ENCODE measurements at regions not wholly inside any gene's neighbourhood (a gene's known extent, or its start where the extent isn't known, plus 50 kb on each side); places are given as distances from the start of the nearest gene placed in this dataset.

DNA sequence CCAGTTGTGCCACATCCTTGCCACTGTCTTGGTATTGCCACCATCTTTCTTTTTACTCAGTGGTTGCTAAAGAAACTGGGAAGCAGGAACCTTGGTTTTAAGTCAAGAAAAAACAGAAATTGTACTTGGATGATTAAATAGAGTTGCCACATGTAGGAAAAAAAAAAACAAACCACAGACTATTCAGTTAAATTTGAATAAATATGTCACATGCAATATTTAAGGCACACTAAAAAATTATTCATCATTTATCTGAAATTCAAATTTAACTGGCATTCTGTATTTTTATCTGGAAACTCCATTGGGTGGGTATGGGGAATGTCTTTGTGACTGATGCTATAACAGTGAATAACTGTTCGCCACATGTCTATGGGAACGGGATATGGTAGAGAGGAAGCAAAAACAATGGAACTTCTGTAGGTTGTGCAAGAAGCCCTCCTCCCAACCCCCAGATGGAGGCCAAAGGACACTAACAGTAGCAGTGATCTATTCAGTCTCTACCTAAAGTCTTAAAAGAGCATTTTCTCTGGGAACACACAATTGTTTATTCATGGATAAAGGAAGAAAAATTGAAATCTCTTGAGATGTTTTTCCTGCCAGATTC is 57.0 kb upstream of the PLAC8 start:
- no peak for DNase-seq (ENCODE audit: low read depth)

DNA sequence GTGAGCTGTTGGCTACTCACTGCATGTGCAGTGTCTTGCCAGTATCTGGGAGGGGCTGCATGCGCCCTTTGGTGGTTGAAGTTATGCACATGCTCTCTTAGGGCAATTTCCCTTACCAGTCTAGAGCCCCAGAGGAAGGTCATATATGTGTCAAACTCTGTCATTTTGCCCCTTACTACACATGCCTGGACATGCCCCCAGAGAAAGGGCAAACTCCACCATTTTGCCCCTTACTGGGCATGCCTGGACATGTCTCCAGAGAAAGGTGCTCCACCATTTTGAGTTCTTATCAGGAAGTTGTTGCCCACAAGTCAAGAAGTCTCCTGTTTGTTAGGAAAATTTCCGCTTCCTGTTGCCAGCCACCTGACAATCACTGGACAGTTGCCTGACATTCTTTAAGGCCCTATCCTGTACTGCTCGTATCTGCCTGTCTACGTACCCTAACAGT is 56.4 kb upstream of the PLAC8 start:
- no peak for DNase-seq (ENCODE audit: low read depth)

Data from non-pigmented ciliary epithelial cell (primary cell).